Prostate gland (tissue), 2 donors: ENCODE measurements at regions not wholly inside any gene's neighbourhood (a gene's known extent, or its start where the extent isn't known, plus 50 kb on each side); places are given as distances from the start of the nearest gene placed in this dataset.

ENCODE experiments used
- CTCF ChIP-seq, 4 experiments: fragments of 200-600 bp in 2 of 4; fragments of 450-650 bp in 2 of 4; sonication (generic) in 2 of 4; IDR thresholded peaks; 1 replicate in 3 of 4; 2 replicates in 1 of 4; pipeline ENCODE4 v1.5.1; 2016 to 2019; ENCODE audit warnings: antibody characterized with exemption in 4 of 4, mild to moderate bottlenecking in 2 of 4, moderate library complexity in 2 of 4
- POLR2A ChIP-seq: fragments of 450-650 bp; IDR thresholded peaks from one replicate; pipeline ENCODE4 v1.6.1; 2016; ENCODE audit warnings: antibody characterized with exemption, mild to moderate bottlenecking
- POLR2AphosphoS5 ChIP-seq: sonication (generic); formaldehyde crosslinking; IDR thresholded peaks from one replicate; pipeline ENCODE4 v1.6.1; 2017; ENCODE audit warnings: antibody characterized with exemption

GRCh38 chr12:88957358-88957757 is 377.1 kb upstream of the KITLG start:
- TF ChIP-seq CTCF (IDR thresholded peaks at IDR 0.05) (no peak), POLR2AphosphoS5 (no peak), POLR2A (no peak)
